ENCODE measurements at regions not wholly inside any gene's neighbourhood (a gene's known extent, or its start where the extent isn't known, plus 50 kb on each side); places are given as distances from the start of the nearest gene placed in this dataset.

- H3K27me3 ChIP-seq (ENCODE audit: control insufficient read depth in 4 of 4, insufficient read depth in 4 of 4, low read length in 3 of 4), result peaks cover 0 to 5% (median 0%) of the 10 kb centered on the region in 4 donors
- no peak for TF ChIP-seq FOXA2 (IDR thresholded peaks at IDR 0.05)
- no peak overlapping the region for H3K9ac ChIP-seq (ENCODE audit: low read depth in 1 of 2, low read length in 2 of 2)
- H3K4me3 ChIP-seq (ENCODE audit: low read depth in 1 of 3, low read length in 3 of 3), result no peak overlapping the region
- no peak for DNase-seq (ENCODE audit: low spot score)
- H3K9me3 ChIP-seq (ENCODE audit: control insufficient read depth in 4 of 4, low read length in 3 of 4), result peaks cover 0 to 2% (median 0%) of the 10 kb centered on the region in 4 donors
- H3K27ac ChIP-seq (ENCODE audit: low read depth in 1 of 2, low read length in 2 of 2), result no peak overlapping the region
- no peaks in the 10 kb centered on the region for H3K36me3 ChIP-seq (ENCODE audit: control insufficient read depth in 4 of 4, insufficient read depth in 3 of 4, low read depth in 1 of 4, low read length in 3 of 4)
- no peaks in the 10 kb centered on the region for H3K4me1 ChIP-seq (ENCODE audit: control insufficient read depth in 4 of 4, insufficient read depth in 4 of 4, low read length in 3 of 4)
Measured at GRCh38 chr17:11082559-11082958, 158.5 kb upstream of the SHISA6 start.

GRCh38 chr17:11081342-11081741 is 159.7 kb upstream of the SHISA6 start:
- Histone ChIP-seq H3K4me3 (ENCODE audit: low read depth in 1 of 3, low read length in 3 of 3) (no peak overlapping the region), H3K9me3 (ENCODE audit: control insufficient read depth in 4 of 4, low read length in 3 of 4) (no peaks in the 10 kb centered on the region), H3K9ac (ENCODE audit: low read depth in 1 of 2, low read length in 2 of 2) (no peak overlapping the region), H3K27ac (ENCODE audit: low read depth in 1 of 2, low read length in 2 of 2) (no peak overlapping the region), H3K36me3 (ENCODE audit: control insufficient read depth in 4 of 4, insufficient read depth in 3 of 4, low read depth in 1 of 4, low read length in 3 of 4) (no peaks in the 10 kb centered on the region), H3K27me3 (ENCODE audit: control insufficient read depth in 4 of 4, insufficient read depth in 4 of 4, low read length in 3 of 4) (peaks cover 0 to 5% (median 0%) of the 10 kb centered on the region in 4 donors), H3K4me1 (ENCODE audit: control insufficient read depth in 4 of 4, insufficient read depth in 4 of 4, low read length in 3 of 4) (no peaks in the 10 kb centered on the region)
- TF ChIP-seq REST (IDR thresholded peaks at IDR 0.05), result no peak
- no peak for TF ChIP-seq RAD21 (IDR thresholded peaks at IDR 0.05)
- TF ChIP-seq JUND (IDR thresholded peaks at IDR 0.05), result no peak
- TF ChIP-seq FOXA2 (IDR thresholded peaks at IDR 0.05), result no peak
- no peak for TF ChIP-seq HNF4A (conservative IDR thresholded peaks at IDR 0.05)
- TF ChIP-seq TAF1 (conservative IDR thresholded peaks at IDR 0.05), result no peak
- no peak for TF ChIP-seq GABPA (IDR thresholded peaks at IDR 0.05 in 1 of 2, conservative IDR thresholded peaks at IDR 0.05 in 1 of 2)
- TF ChIP-seq MAX (IDR thresholded peaks at IDR 0.05), result no peak
- no peak for TF ChIP-seq CTCF (IDR thresholded peaks at IDR 0.05; ENCODE audit: low read depth, low read length, missing input control)
- no peak for TF ChIP-seq NR2F2 (IDR thresholded peaks at IDR 0.05)
- TF ChIP-seq SP1 (IDR thresholded peaks at IDR 0.05), result no peak
- TF ChIP-seq FOXA1 (IDR thresholded peaks at IDR 0.05), result no peak
- TF ChIP-seq EGR1 (IDR thresholded peaks at IDR 0.05; ENCODE audit: low read depth in 2 of 2), result no peak
- TF ChIP-seq ZBTB33 (IDR thresholded peaks at IDR 0.05), result no peak
- no peak for TF ChIP-seq YY1 (IDR thresholded peaks at IDR 0.05)
- WGBS, result 56% methylated on average over 3 of the region's 3 CpGs
- DNase-seq (ENCODE audit: low spot score), result no peak
